ENCODE measurements at regions not wholly inside any gene's neighbourhood (a gene's known extent, or its start where the extent isn't known, plus 50 kb on each side); places are given as distances from the start of the nearest gene placed in this dataset.

- Histone ChIP-seq H3K36me3 (ENCODE audit: low read depth) (no peaks in the 10 kb centered on the region), H3K4me1 (ENCODE audit: low read depth) (no peaks in the 10 kb centered on the region), H3K9me3 (no peaks in the 10 kb centered on the region), H3K4me3 (no peak overlapping the region)
- no peak for TF ChIP-seq CTCF (IDR thresholded peaks at IDR 0.05)
- ATAC-seq (no peak), DNase-seq (no peak)
- intact Hi-C loops (cut with DNase I, micrococcal nuclease), result no loop called here
Observed at GRCh38 chr9:107431461-107431860, 58.1 kb downstream of the KLF4 start.

- intact Hi-C loops (cut with DNase I, micrococcal nuclease), result no loop called here
- H3K4me1 ChIP-seq (ENCODE audit: low read depth), result no peaks in the 10 kb centered on the region
- no peaks in the 10 kb centered on the region for H3K9me3 ChIP-seq
- no peaks in the 10 kb centered on the region for H3K36me3 ChIP-seq (ENCODE audit: low read depth)
- H3K4me3 ChIP-seq, result no peak overlapping the region
- DNase-seq (no peak), ATAC-seq (no peak)
- no peak for TF ChIP-seq CTCF (IDR thresholded peaks at IDR 0.05)
Observed at GRCh38 chr9:107430071-107430470, 59.5 kb downstream of the KLF4 start.

- Histone ChIP-seq H3K4me1 (ENCODE audit: low read depth) (no peaks in the 10 kb centered on the region), H3K36me3 (ENCODE audit: low read depth) (no peaks in the 10 kb centered on the region), H3K9me3 (no peaks in the 10 kb centered on the region), H3K4me3 (no peak overlapping the region)
- no peak for TF ChIP-seq CTCF (IDR thresholded peaks at IDR 0.05)
- DNase-seq (no peak), ATAC-seq (no peak)
- intact Hi-C loops (cut with DNase I, micrococcal nuclease), result no loop called here
Observed at GRCh38 chr9:107426126-107426525, 63.4 kb downstream of the KLF4 start.

- peak; percentile 78 to 80 (median 79) for DNase-seq
- H3K36me3 ChIP-seq (ENCODE audit: low read depth), result no peaks in the 10 kb centered on the region
- H3K4me1 ChIP-seq (ENCODE audit: low read depth), result no peaks in the 10 kb centered on the region
- H3K4me3 ChIP-seq, result no peak overlapping the region
- intact Hi-C loops (cut with DNase I, micrococcal nuclease), result no loop called here
- peak; percentile 95 for TF ChIP-seq CTCF (IDR thresholded peaks at IDR 0.05)
- peak; percentile 88 for ATAC-seq
- no peaks in the 10 kb centered on the region for H3K9me3 ChIP-seq
Observed at GRCh38 chr9:107425101-107426025, 64.2 kb downstream of the KLF4 start.

- Histone ChIP-seq H3K4me3 (no peak overlapping the region), H3K4me1 (ENCODE audit: low read depth) (no peaks in the 10 kb centered on the region), H3K9me3 (no peaks in the 10 kb centered on the region), H3K36me3 (ENCODE audit: low read depth) (no peaks in the 10 kb centered on the region)
- DNase-seq (no peak), ATAC-seq (no peak)
- intact Hi-C loops (cut with DNase I, micrococcal nuclease), result no loop called here
- no peak for TF ChIP-seq CTCF (IDR thresholded peaks at IDR 0.05)
Observed at GRCh38 chr9:107423540-107423939, 66.0 kb downstream of the KLF4 start.
